HepG2 (cell line): ENCODE measurements at regions not wholly inside any gene's neighbourhood (a gene's known extent, or its start where the extent isn't known, plus 50 kb on each side); places are given as distances from the start of the nearest gene placed in this dataset.
A peak's percentile ranks its signal among the peaks of the same experiment; 100 is the strongest.

Experiments used
- ATRX ChIP-seq: sonication (generic); formaldehyde crosslinking; IDR thresholded peaks from 2 replicates; pipeline ENCODE4 v1.4.0; 2020; ENCODE audit warnings: missing genetic modification reagents, borderline replicate concordance
- ERF ChIP-seq: IDR thresholded peaks from 2 replicates; pipeline ENCODE4 v1.6.1; 2018; ENCODE audit warnings: missing biosample characterization, missing genetic modification reagents
- GABPA ChIP-seq, 2 experiments: IDR thresholded peaks; 2 replicates each; pipeline ENCODE4 v1.6.1; 2011 to 2016; ENCODE audit warnings: low read depth in 2 of 2, low read length in 1 of 2, missing biosample characterization in 1 of 2, missing genetic modification characterization in 1 of 2
- KAT7 ChIP-seq: IDR thresholded peaks from 2 replicates; pipeline ENCODE4 v1.6.1; 2018; ENCODE audit warnings: borderline replicate concordance, missing compliant biosample characterization
- KDM2A ChIP-seq: sonication (generic); formaldehyde crosslinking; IDR thresholded peaks from 2 replicates; pipeline ENCODE4 v1.4.0; 2020; ENCODE audit warnings: low read depth, missing genetic modification reagents, borderline replicate concordance
- KLF11 ChIP-seq: IDR thresholded peaks from 2 replicates; pipeline ENCODE4 v1.6.1; 2016; ENCODE audit warnings: missing compliant biosample characterization
- PHF21A ChIP-seq: sonication (generic); formaldehyde crosslinking; IDR thresholded peaks from 2 replicates; pipeline ENCODE4 v1.5.0; 2020; ENCODE audit warnings: mild to moderate bottlenecking, missing genetic modification reagents
- PPARG ChIP-seq: conservative IDR thresholded peaks from 2 replicates; pipeline ENCODE4 v1.6.1; 2016; ENCODE audit warnings: missing biosample characterization, missing genetic modification reagents
- RARA ChIP-seq: IDR thresholded peaks from 2 replicates; pipeline ENCODE4 v1.6.1; 2016; ENCODE audit warnings: missing genetic modification reagents, missing compliant biosample characterization
- RFX1 ChIP-seq: fragments of 450-650 bp; IDR thresholded peaks from 2 replicates; pipeline ENCODE4 v1.6.1; 2017
- SNAPC2 ChIP-seq: sonication (generic); formaldehyde crosslinking; IDR thresholded peaks from 2 replicates; pipeline ENCODE4 v1.8.1; 2022; ENCODE audit warnings: mild to moderate bottlenecking, missing genetic modification reagents
- SPEN ChIP-seq: sonication (generic); formaldehyde crosslinking; IDR thresholded peaks from 2 replicates; pipeline ENCODE4 v1.5.1; 2020; ENCODE audit warnings: low read depth, mild to moderate bottlenecking, missing genetic modification reagents
- TIGD3 ChIP-seq: sonication (generic); formaldehyde crosslinking; IDR thresholded peaks from 2 replicates; pipeline ENCODE4 v1.5.1; 2020; ENCODE audit warnings: mild to moderate bottlenecking, missing genetic modification reagents, borderline replicate concordance
- YY1 ChIP-seq: IDR thresholded peaks from 2 replicates; pipeline ENCODE4 v1.6.1; 2011; ENCODE audit warnings: low read length, low read depth, moderate library complexity, mild to moderate bottlenecking; ENCODE audit not compliant: insufficient read depth, insufficient replicate concordance
- ZNF24 ChIP-seq: fragments of 450-650 bp; IDR thresholded peaks from 2 replicates; pipeline ENCODE4 v1.6.1; 2017; ENCODE audit warnings: antibody characterized with exemption, mild to moderate bottlenecking
- ZNF367 ChIP-seq: sonication (generic); formaldehyde crosslinking; IDR thresholded peaks from 2 replicates; pipeline ENCODE4 v1.4.0; 2020; ENCODE audit warnings: missing genetic modification reagents, borderline replicate concordance
- ZNF563 ChIP-seq: sonication (generic); formaldehyde crosslinking; IDR thresholded peaks from 2 replicates; pipeline ENCODE4 v1.8.0; 2022; ENCODE audit warnings: mild to moderate bottlenecking, moderate library complexity, missing genetic modification reagents
- TF ChIP-seq, protein P1 (sequence below): sonication (generic); formaldehyde crosslinking; IDR thresholded peaks from 2 replicates; pipeline ENCODE4 v1.4.0; 2020; ENCODE audit warnings: low read depth, mild to moderate bottlenecking, missing genetic modification reagents
- TF ChIP-seq, protein P2 (sequence below): sonication (generic); formaldehyde crosslinking; IDR thresholded peaks from 2 replicates; pipeline ENCODE4 v1.5.0; 2020; ENCODE audit warnings: mild to moderate bottlenecking, missing genetic modification reagents, borderline replicate concordance
- TF ChIP-seq, protein P3 (sequence below): sonication (generic); formaldehyde crosslinking; IDR thresholded peaks from 2 replicates; pipeline ENCODE4 v1.5.0; 2020; ENCODE audit warnings: missing genetic modification reagents
- TF ChIP-seq, protein P4 (sequence below): sonication (generic); formaldehyde crosslinking; IDR thresholded peaks from 2 replicates; pipeline ENCODE4 v1.8.0; 2022; ENCODE audit warnings: mild to moderate bottlenecking, missing genetic modification reagents, borderline replicate concordance
- TF ChIP-seq, protein P5 (sequence below): fragments of 450-650 bp; IDR thresholded peaks from 2 replicates; pipeline ENCODE4 v1.6.1; 2017

DNA sequence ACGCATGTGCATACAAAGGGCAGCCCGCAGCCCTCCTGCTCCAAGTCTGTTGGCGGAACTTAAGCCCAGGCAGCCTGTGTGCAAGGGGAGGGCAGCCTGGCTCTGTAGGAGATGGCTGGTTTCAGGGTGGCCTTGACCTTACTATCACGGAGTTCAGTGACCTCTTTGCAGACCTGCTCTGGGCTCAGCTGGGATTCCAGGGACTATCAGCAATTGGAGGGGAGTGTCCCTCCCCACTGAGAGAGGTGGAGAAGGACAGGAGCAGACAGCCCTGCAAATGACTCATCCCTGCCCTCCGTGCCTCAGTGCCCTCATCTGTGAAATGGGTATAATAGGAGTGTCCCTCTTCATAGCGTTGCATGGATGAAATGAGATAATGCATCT, 66.2 kb upstream of the DLK1 start (continued):
- TF ChIP-seq PPARG (CRISPR knock-in tag) (0 out of 2 replicates have a peak, but pooled peaks have one; percentile 39), YY1 (no peak), ZNF367 (CRISPR knock-in tag) (no peak), PHF21A (CRISPR knock-in tag) (peak; percentile 70; the same call in 1 of the 2 replicates), RFX1 (no peak), ATRX (CRISPR knock-in tag) (no peak), KLF11 (CRISPR knock-in tag) (no peak), TIGD3 (CRISPR knock-in tag) (no peak), ZNF24 (no peak), GABPA (IDR thresholded peaks at IDR 0.05; ENCODE audit: low read depth, low read length) (no peak), GABPA (CRISPR knock-in tag; IDR thresholded peaks at IDR 0.05; ENCODE audit: low read depth) (no peak), ZNF563 (CRISPR knock-in tag) (no peak), SPEN (CRISPR knock-in tag) (no peak), RARA (CRISPR knock-in tag) (peak; percentile 91), ERF (no peak), KDM2A (CRISPR knock-in tag) (no peak), SNAPC2 (CRISPR knock-in tag) (no peak), KAT7 (CRISPR knock-in tag) (no peak)
- TF ChIP-seq, protein P1, sequence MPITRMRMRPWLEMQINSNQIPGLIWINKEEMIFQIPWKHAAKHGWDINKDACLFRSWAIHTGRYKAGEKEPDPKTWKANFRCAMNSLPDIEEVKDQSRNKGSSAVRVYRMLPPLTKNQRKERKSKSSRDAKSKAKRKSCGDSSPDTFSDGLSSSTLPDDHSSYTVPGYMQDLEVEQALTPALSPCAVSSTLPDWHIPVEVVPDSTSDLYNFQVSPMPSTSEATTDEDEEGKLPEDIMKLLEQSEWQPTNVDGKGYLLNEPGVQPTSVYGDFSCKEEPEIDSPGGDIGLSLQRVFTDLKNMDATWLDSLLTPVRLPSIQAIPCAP (CRISPR knock-in tag): no peak
- TF ChIP-seq, protein P2, sequence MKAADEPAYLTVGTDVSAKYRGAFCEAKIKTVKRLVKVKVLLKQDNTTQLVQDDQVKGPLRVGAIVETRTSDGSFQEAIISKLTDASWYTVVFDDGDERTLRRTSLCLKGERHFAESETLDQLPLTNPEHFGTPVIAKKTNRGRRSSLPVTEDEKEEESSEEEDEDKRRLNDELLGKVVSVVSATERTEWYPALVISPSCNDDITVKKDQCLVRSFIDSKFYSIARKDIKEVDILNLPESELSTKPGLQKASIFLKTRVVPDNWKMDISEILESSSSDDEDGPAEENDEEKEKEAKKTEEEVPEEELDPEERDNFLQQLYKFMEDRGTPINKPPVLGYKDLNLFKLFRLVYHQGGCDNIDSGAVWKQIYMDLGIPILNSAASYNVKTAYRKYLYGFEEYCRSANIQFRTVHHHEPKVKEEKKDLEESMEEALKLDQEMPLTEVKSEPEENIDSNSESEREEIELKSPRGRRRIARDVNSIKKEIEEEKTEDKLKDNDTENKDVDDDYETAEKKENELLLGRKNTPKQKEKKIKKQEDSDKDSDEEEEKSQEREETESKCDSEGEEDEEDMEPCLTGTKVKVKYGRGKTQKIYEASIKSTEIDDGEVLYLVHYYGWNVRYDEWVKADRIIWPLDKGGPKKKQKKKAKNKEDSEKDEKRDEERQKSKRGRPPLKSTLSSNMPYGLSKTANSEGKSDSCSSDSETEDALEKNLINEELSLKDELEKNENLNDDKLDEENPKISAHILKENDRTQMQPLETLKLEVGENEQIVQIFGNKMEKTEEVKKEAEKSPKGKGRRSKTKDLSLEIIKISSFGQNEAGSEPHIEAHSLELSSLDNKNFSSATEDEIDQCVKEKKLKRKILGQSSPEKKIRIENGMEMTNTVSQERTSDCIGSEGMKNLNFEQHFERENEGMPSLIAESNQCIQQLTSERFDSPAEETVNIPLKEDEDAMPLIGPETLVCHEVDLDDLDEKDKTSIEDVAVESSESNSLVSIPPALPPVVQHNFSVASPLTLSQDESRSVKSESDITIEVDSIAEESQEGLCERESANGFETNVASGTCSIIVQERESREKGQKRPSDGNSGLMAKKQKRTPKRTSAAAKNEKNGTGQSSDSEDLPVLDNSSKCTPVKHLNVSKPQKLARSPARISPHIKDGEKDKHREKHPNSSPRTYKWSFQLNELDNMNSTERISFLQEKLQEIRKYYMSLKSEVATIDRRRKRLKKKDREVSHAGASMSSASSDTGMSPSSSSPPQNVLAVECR (CRISPR knock-in tag): peak; percentile 26; the same call in 1 of the 2 replicates
- TF ChIP-seq, protein P3, sequence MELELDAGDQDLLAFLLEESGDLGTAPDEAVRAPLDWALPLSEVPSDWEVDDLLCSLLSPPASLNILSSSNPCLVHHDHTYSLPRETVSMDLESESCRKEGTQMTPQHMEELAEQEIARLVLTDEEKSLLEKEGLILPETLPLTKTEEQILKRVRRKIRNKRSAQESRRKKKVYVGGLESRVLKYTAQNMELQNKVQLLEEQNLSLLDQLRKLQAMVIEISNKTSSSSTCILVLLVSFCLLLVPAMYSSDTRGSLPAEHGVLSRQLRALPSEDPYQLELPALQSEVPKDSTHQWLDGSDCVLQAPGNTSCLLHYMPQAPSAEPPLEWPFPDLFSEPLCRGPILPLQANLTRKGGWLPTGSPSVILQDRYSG: no peak
- TF ChIP-seq, protein P4, sequence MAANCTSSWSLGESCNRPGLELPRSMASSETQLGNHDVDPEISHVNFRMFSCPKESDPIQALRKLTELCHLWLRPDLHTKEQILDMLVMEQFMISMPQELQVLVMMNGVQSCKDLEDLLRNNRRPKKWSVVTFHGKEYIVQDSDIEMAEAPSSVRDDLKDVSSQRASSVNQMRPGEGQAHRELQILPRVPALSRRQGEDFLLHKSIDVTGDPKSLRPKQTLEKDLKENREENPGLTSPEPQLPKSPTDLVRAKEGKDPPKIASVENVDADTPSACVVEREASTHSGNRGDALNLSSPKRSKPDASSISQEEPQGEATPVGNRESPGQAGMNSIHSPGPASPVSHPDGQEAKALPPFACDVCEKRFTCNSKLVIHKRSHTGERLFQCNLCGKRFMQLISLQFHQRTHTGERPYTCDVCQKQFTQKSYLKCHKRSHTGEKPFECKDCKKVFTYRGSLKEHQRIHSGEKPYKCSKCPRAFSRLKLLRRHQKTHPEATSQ: no peak; the same call in 1 of the 2 replicates
- TF ChIP-seq, protein P5, sequence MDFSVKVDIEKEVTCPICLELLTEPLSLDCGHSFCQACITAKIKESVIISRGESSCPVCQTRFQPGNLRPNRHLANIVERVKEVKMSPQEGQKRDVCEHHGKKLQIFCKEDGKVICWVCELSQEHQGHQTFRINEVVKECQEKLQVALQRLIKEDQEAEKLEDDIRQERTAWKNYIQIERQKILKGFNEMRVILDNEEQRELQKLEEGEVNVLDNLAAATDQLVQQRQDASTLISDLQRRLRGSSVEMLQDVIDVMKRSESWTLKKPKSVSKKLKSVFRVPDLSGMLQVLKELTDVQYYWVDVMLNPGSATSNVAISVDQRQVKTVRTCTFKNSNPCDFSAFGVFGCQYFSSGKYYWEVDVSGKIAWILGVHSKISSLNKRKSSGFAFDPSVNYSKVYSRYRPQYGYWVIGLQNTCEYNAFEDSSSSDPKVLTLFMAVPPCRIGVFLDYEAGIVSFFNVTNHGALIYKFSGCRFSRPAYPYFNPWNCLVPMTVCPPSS: no peak
